ENCODE measurements at regions not wholly inside any gene's neighbourhood (a gene's known extent, or its start where the extent isn't known, plus 50 kb on each side); places are given as distances from the start of the nearest gene placed in this dataset.
"Not testable (repeated sequence)": the region's sequence is repeated elsewhere in the genome, so short reads cannot be mapped to it uniquely, and the experiment has no call there.

- no peak for DNase-seq
Measured at GRCh38 chr5:19264821-19265220, 723.2 kb downstream of the CDH18 start.

GRCh38 chr5:19266791-19267190 is 721.2 kb downstream of the CDH18 start:
- no peak for DNase-seq

GRCh38 chr5:19270153-19270552 is 717.8 kb downstream of the CDH18 start:
- no peak for DNase-seq

GRCh38 chr5:19274578-19274977 is 713.4 kb downstream of the CDH18 start:
- DNase-seq = no peak

- no peak for DNase-seq
Measured at GRCh38 chr5:19285286-19285685, 702.7 kb downstream of the CDH18 start.

GRCh38 chr5:19287548-19288277 is 700.3 kb downstream of the CDH18 start:
- not testable (repeated sequence) for DNase-seq

- not testable (repeated sequence) for DNase-seq
Measured at GRCh38 chr5:19288311-19288710, 699.7 kb downstream of the CDH18 start.

- DNase-seq = no peak
Measured at GRCh38 chr5:19297934-19298333, 690.1 kb downstream of the CDH18 start.

GRCh38 chr5:19301271-19301670 is 686.7 kb downstream of the CDH18 start:
- no peak for DNase-seq

GRCh38 chr5:19314840-19315239 is 673.2 kb downstream of the CDH18 start:
- no peak for DNase-seq

- no peak for DNase-seq
Measured at GRCh38 chr5:19319252-19319651, 668.7 kb downstream of the CDH18 start.

- DNase-seq = no peak
Measured at GRCh38 chr5:19322716-19323485, 665.1 kb downstream of the CDH18 start.

- no peak for DNase-seq
Measured at GRCh38 chr5:19334278-19334677, 653.7 kb downstream of the CDH18 start.

GRCh38 chr5:19342942-19343341 is 645.1 kb downstream of the CDH18 start:
- no peak for DNase-seq

- DNase-seq = no peak
Measured at GRCh38 chr5:19352120-19352519, 635.9 kb downstream of the CDH18 start.

- no peak for DNase-seq
Measured at GRCh38 chr5:19369048-19369447, 619.0 kb downstream of the CDH18 start.

- no peak for DNase-seq
Measured at GRCh38 chr5:19369561-19369960, 618.4 kb downstream of the CDH18 start.

- no peak for DNase-seq
Measured at GRCh38 chr5:19370655-19371386, 617.2 kb downstream of the CDH18 start.

GRCh38 chr5:19388391-19388790 is 599.6 kb downstream of the CDH18 start:
- DNase-seq = no peak

GRCh38 chr5:19401032-19401431 is 587.0 kb downstream of the CDH18 start:
- DNase-seq = no peak

GRCh38 chr5:19406576-19407365 is 581.2 kb downstream of the CDH18 start:
- DNase-seq = no peak

- DNase-seq = no peak
Measured at GRCh38 chr5:19408149-19408548, 579.9 kb downstream of the CDH18 start.

GRCh38 chr5:19411936-19412335 is 576.1 kb downstream of the CDH18 start:
- DNase-seq = no peak

Measured in inflammatory macrophage (primary cell).